Midbrain (tissue), 1 donor: ENCODE measurements at regions not wholly inside any gene's neighbourhood (a gene's known extent, or its start where the extent isn't known, plus 50 kb on each side); places are given as distances from the start of the nearest gene placed in this dataset.

Experiments
- DNase-seq: peaks from one replicate; lab custom pipeline; 2025; lab: John Stamatoyannopoulos, UW

DNA sequence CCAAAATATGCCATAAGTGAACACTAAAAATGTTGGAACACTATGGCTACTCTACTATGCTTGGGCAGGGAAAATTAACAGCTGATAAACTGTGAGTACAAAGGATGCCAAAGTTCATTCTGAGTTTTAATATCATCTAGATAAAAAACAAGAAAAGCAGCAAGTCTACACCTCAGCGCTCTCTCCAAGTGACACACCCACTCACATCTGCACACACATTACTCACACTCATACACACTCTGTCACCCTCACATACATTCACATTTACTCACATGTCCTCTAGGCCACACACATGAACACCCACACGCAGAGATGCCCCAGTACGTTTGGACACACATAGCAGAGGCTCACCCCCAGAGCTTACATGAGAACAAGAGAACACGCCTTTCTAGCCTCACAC lies 87.3 kb upstream of the RAB4A start:
- no peak for DNase-seq

DNA sequence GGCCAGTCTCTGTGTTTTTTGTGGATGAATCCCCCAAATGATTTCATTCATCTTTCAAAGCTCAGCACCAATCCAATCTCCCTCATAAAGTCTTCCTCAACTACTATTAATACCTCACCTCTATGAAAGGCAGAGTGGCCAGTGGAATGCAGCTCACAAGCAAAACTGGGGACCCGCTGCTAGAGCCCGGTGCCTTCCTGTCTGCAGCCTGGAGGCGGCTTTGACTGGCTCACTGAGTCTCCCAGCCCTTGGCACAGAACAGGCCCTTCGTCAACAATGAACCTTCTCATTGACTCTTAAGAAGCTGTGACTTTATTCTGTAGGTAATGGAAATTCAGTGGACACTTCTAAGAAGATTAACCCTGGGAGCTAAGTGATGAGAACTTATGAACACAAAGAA lies 86.8 kb upstream of the RAB4A start:
- DNase-seq = no peak

DNA sequence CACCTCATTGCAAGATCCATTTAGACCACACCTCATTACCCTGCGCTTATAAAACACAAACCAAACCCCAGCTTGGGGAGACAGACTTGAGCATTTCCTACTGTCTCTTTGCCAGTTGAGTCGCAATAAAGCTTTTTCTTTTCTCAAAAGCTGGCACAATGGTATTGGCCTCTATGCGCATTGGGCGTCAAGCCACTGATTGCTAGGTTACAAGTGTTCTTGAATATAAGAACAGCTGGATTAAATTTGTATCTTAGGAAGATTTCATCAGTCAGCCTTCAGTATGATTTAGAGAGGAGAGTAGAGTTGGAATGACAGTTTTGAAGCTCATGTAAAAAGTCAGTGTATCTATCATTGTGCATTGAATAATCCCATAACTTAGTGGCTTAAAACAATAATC lies 84.9 kb upstream of the RAB4A start:
- no peak for DNase-seq

DNA sequence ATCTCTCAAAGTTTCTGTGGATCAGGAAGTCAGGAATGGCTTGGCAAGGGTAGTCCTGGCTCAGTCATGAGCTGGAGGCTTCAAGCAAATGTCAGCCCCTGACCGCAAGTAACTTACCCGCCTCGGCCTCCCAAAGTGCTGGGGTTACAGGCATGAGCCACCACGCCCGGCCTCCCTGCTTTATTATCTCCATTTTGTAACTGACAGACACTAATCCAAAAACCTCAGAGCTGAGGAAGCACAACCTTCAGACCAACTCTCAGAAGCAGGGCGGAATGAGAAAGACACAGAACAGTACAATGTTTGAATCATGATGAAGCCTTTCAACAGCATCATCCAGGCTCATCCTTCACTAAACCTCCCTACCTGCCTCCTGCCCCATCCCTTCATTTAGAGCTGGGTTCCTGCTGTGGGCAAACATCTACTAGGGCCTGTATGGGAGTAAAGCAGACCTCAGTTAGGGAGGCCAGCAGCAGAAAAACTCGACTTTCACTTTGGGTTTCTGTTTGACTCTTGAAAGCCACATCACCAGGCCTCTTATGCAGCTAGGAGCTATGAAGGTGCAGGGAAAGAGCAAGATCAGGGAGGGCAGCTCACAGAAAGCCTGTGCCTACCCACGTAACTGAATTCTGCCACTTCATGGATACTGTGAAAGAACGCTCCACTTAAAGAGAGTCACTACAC lies 84.4 kb upstream of the RAB4A start:
- DNase-seq = no peak

DNA sequence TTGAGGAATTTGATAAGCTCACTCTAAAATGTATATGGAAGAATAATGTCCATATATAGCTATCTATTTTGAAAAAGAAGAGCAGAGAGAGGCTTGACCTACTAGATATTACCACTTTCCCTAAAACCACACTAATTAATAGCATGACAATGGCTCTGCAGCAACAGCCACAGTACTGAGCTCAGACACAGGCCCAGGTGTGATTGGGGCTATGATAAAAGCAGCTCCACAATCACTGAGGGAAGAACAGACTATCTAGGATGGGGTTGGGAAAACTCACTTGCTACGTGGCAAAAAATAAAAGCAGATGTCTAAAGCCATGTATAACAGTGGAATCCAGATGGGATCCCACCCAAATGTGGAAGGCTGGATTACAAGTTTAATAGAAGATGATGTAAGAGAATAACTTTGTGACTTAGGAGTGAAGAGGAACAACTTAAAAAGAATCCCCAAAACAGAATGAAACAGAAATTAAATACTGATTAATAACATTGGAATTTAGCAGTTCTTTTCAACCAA lies 80.8 kb upstream of the RAB4A start:
- DNase-seq = no peak

DNA sequence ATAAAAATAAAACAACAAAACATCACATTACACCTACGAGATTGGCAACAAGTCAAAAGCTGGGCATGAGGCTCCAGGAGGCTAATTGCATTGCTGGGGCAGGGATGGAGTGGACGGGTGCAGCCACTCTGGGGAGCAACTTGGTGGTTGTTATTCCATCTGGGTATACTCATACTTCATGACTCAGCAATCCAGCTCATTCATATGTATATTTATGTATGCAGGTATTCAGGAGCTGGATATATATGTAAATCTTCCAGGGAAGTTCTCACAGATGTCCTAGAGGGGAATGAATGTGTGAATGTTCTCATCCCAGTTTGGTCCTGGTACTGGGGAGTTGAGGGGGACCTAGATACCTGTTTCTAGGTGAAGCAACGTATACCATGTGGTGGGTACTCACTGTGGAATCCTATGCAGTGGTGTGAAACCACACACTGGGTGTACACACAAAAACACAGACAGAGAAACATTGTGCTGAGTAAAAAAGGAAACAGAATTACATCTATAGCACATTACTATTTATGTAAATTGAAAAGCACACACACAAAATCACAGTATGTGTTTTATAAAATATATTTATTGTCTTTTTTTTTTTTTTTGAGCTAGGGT lies 79.7 kb upstream of the RAB4A start:
- no peak for DNase-seq

DNA sequence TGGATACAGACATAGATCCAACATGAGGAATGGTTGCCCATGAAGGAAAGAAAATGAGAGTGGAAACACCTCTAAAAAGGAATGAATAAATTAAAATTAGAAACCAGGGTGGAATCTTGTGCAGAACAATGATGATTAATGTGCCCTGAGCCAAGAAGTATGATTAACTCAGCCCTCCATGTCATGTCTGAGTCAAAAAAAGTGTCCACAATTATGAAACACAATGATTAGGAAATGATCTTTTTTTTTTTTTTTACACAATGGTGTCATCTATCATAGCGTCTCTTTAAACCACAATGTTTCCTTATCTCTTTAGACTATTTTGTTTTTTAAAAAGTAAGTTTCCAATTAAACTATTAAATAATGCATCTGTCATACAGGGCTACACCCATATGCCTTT lies 78.9 kb upstream of the RAB4A start:
- no peak for DNase-seq

DNA sequence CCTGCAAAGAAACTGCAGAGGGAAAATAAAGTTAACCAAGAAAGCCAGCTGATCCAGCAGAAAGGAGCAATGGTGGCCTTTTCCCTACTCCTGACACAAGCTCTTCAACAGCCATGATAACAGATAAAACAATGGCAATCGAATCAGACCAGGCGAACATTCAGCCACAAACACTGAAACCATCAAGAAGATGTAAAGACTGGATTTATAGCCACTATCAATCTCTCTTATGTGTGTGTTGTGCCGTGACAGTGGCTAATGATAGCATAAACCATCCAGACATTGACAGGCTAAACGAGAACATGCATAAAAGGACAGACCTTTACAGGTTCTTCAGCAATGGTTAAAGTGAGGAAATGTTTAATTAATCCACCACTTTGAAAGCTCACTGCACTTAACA lies 78.1 kb upstream of the RAB4A start:
- no peak for DNase-seq

DNA sequence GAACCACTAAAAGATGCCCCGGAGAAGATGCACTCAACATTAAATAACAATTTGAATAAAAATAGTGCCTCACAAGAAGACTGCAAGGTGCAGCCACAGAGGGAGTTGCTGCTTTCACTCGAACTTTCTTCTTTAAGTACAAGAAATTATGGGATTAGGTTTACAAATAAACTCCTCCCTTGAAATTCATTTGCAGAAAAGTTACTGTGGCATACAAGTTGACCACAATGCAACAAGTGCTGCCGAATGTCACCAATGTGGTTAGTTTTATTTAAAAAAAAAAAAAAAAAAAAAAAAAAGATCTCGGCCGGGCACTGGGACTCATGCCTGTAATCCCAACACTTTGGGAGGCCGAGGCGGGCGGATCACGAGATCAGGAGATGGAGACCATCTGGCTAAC lies 76.8 kb upstream of the RAB4A start:
- no peak for DNase-seq

DNA sequence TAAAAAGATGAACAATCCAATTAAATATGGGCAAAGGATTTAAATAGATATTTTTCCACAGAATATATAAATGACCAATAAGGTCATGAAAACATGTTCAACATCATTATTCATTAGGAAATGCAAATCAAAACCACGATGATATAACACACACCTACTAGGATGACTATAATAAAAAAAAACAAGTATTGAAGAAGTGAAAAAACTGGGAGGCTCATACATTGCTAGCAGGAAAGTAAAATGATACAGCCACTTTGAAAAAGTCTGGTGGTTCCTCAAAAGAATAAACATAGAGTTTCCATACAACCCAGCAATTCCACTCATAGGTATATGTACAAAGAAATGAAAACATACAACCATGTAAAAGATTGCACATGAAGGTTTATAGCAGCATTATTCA lies 75.7 kb upstream of the RAB4A start:
- DNase-seq = no peak

DNA sequence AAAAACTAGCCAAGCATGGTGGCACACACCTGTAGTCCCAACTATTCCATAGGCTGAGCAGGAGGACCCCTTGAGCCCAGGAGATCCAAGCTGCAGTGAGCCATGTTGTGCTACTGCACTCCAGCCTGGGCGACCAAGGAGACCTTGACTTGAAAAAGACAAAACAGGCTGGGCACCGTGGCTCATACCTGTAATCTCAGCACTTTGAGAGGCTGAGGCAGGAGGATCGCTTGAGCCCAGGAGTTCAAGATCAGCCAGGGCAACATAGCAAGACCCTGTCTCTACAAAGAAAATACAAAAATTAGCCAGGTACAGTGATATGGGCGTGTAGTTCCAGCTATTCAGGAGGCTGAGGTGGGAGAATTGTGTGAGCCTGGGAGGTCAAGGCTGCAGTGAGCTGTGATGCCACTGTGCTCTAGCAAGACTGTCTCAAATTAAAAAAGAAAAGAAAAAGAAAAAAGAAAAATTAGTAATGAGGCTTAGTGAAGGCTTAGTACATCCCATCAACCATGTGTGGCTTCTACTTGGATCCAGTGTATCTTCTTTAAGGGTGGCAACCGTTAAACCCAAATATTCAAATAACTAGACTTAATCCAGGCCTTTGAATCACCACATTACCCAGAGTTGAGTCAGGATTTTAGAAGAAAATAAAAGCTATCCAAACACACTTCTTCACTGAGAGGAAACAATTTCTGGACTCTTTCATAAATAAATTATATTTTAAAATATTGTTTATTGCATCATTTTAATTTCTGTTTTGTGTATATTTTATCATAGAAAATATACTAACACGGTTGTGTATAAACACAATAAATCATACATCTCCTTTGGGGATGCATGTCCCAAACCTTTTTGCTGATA lies 74.3 kb upstream of the RAB4A start:
- no peak for DNase-seq

DNA sequence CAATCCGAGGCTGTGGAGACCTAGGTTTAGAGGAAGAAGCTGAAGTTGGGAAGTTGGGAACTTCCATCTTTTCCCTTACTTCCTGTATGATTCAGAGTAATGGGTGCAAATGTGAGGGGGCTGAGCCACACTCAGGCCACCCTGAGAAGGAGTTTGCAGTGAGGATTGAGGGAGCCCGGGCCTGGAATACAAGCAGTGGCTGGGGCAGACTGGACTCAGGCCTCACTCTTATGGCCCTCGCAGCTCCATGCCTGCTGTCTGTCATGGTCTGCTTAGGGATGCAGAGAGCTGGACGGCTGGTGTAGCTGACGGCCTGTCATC lies 73.7 kb upstream of the RAB4A start:
- DNase-seq = no peak

DNA sequence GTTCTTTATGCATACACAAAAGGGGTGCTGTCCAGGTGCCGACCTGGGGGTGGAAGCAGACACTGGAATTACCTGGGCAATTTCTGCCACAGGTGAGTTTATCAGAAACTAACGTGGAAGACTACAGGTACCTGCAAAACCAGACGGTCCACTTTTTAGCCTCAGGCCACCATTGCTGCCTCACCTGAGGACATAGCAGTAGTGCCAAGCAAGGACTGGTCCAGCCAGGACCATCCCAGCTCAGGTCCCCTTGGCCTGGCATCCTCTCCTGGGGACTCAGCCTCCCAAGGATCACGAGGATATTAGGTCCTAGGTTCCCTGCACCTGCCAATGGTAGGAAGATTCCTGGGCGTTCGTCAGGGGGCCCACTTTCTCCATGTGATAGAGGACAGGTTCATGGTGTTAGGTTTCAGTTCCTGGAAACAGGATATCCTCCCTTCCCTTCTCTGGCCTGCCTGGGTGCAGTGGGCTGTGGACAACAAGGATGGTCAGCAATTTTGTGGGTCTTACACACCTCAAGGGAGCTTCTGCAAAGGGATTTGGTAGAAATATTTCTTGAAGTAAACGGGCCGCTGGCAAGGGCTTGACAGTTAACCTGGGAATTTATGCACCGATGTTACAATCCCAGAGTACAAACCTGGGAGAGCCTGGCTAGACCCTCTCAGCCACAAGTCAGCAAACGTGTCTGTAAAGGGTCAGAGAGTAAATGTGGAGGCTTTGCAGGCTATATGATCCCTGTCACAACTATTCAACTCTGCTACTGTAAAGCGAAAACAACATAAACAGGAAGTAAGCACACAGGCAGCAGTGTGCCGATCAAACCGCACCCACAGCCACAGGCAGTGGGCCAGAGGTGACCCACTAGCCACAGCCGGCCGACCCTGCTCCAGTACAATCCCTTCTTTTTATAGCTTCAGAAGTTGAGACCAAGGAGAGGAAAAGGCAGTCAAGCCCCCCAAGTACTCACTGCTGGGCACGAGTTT lies 71.4 kb upstream of the RAB4A start:
- DNase-seq = no peak

DNA sequence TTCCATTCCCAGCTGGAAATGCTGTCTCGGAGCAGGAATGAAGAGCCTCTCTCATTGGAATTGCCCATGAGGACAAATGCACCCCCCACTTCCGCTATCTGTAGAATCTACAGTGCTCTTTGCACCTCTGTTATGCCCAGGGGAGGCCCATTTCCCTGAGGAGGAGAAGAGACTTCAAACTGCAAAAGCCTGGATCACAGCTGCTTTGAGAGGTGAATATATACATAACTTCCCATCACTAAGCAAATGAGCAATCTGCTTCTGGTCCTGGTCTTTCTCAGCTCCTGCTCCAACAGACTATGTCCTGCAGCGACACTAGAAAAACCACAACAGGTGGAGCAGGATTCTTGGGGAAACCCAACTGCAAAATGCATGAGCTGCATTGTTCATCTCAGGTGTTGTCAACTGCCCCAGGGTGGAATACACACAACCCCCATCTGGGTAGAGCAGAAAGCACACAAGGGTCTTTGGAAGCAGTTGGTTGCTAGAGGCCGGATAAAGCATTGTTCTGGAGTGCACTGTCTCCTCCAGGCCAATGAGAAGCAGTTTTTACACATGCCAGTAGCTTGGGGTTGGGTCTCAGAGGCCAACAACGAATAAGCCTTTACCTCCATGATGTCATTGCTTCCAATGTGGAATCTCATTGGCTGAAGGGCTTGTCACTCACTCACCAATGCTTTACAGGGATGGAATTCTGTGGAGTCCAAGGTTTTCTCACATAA lies 67.7 kb upstream of the RAB4A start:
- peak; percentile 56 for DNase-seq

DNA sequence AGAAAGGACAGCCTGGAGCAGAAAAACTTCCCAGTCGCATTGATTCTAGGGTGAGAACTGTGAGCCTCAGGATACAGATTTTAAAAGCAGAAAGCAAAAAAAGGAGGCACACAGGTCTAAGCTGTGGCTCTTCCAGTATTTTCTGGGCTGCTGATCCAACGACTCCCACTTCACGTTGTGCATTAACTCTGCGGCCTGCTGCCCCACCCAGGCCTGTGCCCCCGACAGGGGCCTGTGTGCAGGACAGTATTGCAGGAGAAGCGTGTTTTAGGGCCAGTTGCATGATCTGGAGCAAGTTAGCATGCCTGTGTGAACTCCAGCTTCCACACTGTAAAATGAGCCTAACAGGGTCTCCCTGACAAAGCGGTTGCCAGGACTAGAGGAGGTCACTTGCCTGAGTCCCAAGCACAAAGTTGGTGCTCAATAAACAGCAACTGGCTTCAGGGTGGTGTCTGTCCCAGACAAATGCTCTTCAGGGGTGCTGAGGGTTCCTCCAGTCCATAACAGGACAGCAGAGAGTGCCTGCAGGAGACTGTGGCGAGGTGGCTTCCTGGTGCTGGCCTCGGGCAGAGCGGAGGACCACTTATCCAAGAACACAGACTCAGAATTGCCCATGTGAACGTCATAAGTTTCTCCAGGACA lies 66.8 kb upstream of the RAB4A start:
- no peak for DNase-seq

DNA sequence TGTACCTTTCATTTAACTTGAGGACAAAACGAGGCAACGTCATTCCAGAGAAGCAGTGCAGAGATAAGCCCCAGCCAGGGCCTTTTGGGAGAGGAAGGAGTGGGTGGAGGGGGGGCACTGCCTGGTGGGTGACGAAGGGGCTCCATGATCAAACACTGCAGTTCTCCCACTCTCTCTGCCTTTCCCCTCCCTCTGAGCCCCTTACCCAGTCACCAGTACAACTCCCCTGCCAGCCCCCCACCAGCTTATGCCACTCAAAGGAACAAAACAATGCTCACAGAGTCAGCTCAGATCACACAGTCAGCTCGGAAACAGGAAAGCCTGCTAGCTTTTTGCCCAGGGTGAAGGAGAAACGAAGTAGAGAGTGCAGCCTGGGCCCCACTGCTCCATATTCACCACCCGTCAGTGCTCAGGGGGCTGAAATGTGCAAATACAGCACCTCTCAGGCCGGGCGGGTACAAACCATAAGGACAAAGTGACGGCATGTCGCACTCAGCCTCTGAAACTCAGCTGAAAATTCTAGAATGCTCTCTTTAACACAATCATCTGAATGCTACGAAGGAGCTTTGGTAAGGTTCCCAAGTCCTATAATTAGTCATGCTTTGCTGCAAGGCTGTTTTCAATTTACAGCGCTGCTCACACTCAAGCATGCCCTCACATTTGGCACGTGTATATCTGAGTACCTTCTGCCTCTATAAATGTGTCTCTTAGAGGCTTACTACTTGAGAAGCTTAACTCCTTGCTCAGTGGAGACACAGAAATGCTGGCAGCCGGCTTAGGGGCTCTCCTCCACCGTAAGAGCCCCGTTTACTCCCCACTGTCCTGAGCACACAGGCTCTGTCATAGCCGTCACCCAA lies 65.8 kb upstream of the RAB4A start:
- DNase-seq = no peak

DNA sequence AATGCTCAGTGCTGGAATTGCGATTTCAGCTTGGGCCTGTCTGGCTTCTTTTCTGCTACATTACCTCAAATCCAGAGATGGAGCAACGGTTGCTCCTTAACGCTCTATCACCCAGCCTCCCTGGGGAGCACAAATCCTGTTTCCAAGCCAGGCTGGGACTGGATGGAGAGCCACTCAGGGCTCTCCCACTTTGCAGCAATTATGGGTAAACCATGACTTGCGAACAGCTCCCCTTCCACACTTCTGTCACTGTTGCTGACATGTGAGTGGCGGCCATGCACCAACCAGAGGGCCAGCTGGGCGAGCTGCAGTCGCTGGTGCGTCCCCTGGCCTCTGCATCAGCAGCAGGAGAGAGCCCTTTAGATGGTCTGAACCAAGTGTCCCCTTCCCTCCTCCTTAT lies 65.1 kb upstream of the RAB4A start:
- DNase-seq = no peak

DNA sequence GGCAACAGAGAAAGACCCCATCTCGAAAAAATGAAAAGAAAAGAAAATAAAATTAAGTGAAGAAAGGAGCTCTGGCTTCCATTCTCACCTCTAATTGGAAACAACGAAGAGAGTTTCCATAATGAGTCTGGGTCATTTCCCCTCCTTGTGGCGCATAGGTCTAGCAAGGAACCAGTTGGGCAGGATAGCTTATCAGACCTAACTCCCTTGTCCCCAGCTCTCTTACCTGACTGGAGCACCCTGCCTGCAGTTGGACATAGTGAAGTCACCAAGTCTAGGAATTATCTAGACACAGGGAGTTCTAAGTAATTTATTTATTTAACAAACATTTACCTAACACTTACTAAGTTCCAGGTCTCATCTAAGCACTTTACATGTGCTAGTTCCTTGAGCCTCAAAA lies 63.0 kb upstream of the RAB4A start:
- DNase-seq = no peak

DNA sequence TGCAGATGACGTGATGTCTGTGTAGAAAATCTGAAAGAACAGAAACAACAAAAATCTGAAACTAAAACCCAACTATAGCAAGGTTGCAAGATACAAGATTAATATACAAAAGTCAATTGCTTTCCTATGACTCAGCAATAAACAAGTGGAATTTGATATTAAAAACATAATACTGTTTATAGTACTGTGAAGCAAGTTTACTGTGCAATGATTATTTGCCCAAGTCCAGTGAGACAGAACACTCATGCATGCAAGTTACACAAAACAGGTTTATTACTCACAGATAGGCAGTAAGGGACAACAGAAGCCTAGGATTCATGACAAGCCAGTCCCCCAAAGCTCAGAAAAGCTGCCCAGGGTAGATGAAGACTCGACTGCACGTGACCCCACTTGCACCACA lies 62.4 kb upstream of the RAB4A start:
- no peak for DNase-seq

DNA sequence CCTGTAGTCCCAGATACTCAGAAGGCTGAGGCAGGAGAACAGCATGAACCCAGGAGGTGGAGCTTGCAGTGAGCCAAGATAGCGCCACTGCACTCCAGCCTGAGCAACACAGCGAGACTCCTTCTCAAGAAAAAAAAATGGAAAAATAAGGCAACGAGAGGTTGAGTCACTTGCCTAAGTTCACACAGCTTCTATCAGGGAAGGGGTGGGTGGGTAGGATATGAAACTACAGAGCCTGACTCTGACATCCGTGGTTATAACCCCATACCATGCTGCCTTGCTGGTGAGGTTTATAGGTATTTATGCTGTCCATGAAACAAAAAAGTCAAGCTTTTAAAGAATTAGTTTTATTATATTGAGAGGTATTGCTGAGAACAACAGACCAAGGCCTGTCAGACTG lies 61.5 kb upstream of the RAB4A start:
- no peak for DNase-seq
